Neural cell (in vitro differentiated cells): ENCODE measurements at regions not wholly inside any gene's neighbourhood (a gene's known extent, or its start where the extent isn't known, plus 50 kb on each side); places are given as distances from the start of the nearest gene placed in this dataset.

Experiments
- H2AFZ ChIP-seq: fragments of 200-600, 300-800 bp; sonication (generic), shearing (Covaris generic); 2 replicates; pipeline ENCODE4 v1.6.0; 2014; ENCODE audit warnings: low read depth, mild to moderate bottlenecking, antibody characterized with exemption, low read length, moderate library complexity
- H3F3A ChIP-seq: fragments of 200-600 bp; shearing (Covaris generic); 2 replicates; pipeline ENCODE4 v1.6.1; 2016; ENCODE audit warnings: mild to moderate bottlenecking, moderate library complexity, mixed read lengths, antibody characterized with exemption, low read length; ENCODE audit not compliant: insufficient read depth, poor library complexity, severe bottlenecking
- H3K27ac ChIP-seq: fragments of 200-600, 300-800 bp; sonication (generic), shearing (Covaris generic); 2 replicates; pipeline ENCODE4 v1.5.1; 2014; ENCODE audit warnings: mild to moderate bottlenecking, low read length, moderate library complexity
- H3K27me3 ChIP-seq: fragments of 300-800, 200-600 bp; sonication (generic), shearing (Covaris generic); 2 replicates; pipeline ENCODE4 v1.6.0; 2014; ENCODE audit warnings: mild to moderate bottlenecking, low read depth, low read length, moderate library complexity; ENCODE audit not compliant: insufficient read depth
- H3K36me3 ChIP-seq: fragments of 300-800, 200-600 bp; sonication (generic), shearing (Covaris generic); 2 replicates; pipeline ENCODE4 v1.5.1; 2014; ENCODE audit warnings: mild to moderate bottlenecking, antibody characterized with exemption, low read length, moderate library complexity; ENCODE audit not compliant: insufficient read depth
- H3K4me2 ChIP-seq: fragments of 300-800, 200-600 bp; sonication (generic), shearing (Covaris generic); 2 replicates; pipeline ENCODE4 v1.6.0; 2014; ENCODE audit warnings: mild to moderate bottlenecking, low read length
- H3K4me3 ChIP-seq: fragments of 300-800, 200-600 bp; sonication (generic), shearing (Covaris generic); 2 replicates; pipeline ENCODE4 v1.5.1; 2014; ENCODE audit warnings: mild to moderate bottlenecking, low read length, moderate library complexity
- H3K79me2 ChIP-seq: fragments of 200-600 bp; shearing (Covaris generic); replicated peaks from 2 replicates; pipeline ENCODE4 v1.6.0; 2014; ENCODE audit warnings: mild to moderate bottlenecking, low read length, moderate library complexity; ENCODE audit not compliant: insufficient read depth
- H3K9ac ChIP-seq: fragments of 300-800, 200-600 bp; sonication (generic), shearing (Covaris generic); 2 replicates; pipeline ENCODE4 v1.6.1; 2016; ENCODE audit warnings: mild to moderate bottlenecking, low read length, mixed read lengths
- H3K9me2 ChIP-seq: fragments of 200-600 bp; shearing (Covaris generic); 2 replicates; pipeline ENCODE4 v1.6.1; 2016; ENCODE audit warnings: mild to moderate bottlenecking, low read length, mixed read lengths; ENCODE audit not compliant: insufficient read depth
- H3K9me3 ChIP-seq: fragments of 200-600, 300-800 bp; sonication (generic), shearing (Covaris generic); 2 replicates; pipeline ENCODE4 v1.6.1; 2016; ENCODE audit warnings: mild to moderate bottlenecking, mixed run types, low read length, moderate library complexity, mixed read lengths
- H4K20me1 ChIP-seq: fragments of 200-600 bp; shearing (Covaris generic); 2 replicates; pipeline ENCODE4 v1.6.1; 2016; ENCODE audit warnings: mild to moderate bottlenecking, mixed run types; ENCODE audit not compliant: insufficient read depth
- CTCF ChIP-seq: fragments of 450-650 bp; IDR thresholded peaks from 2 replicates; pipeline ENCODE4 v1.5.1; 2014; ENCODE audit warnings: antibody characterized with exemption, mild to moderate bottlenecking, moderate library complexity; ENCODE audit not compliant: poor library complexity, severe bottlenecking
- EZH2 ChIP-seq: fragments of 200-600, 300-800 bp; shearing (Covaris generic), sonication (generic); IDR thresholded peaks from 2 replicates; pipeline ENCODE4 v1.6.1; 2014; ENCODE audit warnings: antibody characterized with exemption, low read length, borderline replicate concordance, mild to moderate bottlenecking; ENCODE audit not compliant: insufficient read depth, poor library complexity, severe bottlenecking
- MXI1 ChIP-seq: fragments of 450-650 bp; conservative IDR thresholded peaks from 2 replicates; pipeline ENCODE4 v1.6.1; 2014; ENCODE audit warnings: antibody characterized with exemption, mild to moderate bottlenecking; ENCODE audit not compliant: poor library complexity, severe bottlenecking
- POLR2AphosphoS5 ChIP-seq: IDR thresholded peaks from 2 replicates; pipeline ENCODE4 v1.6.1; 2012
- RAD21 ChIP-seq: fragments of 450-650 bp; conservative IDR thresholded peaks from 2 replicates; pipeline ENCODE4 v1.6.1; 2014; ENCODE audit warnings: antibody characterized with exemption, mild to moderate bottlenecking, moderate library complexity
- REST ChIP-seq: IDR thresholded peaks from 2 replicates; pipeline ENCODE4 v1.6.1; 2012; ENCODE audit warnings: borderline replicate concordance
- SMC3 ChIP-seq: fragments of 450-650 bp; conservative IDR thresholded peaks from 2 replicates; pipeline ENCODE4 v1.6.1; 2014; ENCODE audit warnings: antibody characterized with exemption, mild to moderate bottlenecking, moderate library complexity; ENCODE audit not compliant: poor library complexity
- TAF1 ChIP-seq: IDR thresholded peaks from 2 replicates; pipeline ENCODE4 v1.6.1; 2012; ENCODE audit warnings: low read depth

GRCh38 chr5:57538341-57538955 is 55.8 kb upstream of the ACTBL2 start:
- no peak overlapping the region for H3K27ac ChIP-seq
- no peak overlapping the region for H3K4me2 ChIP-seq
- H3K27me3 ChIP-seq: no peaks in the 10 kb centered on the region
- H2AFZ ChIP-seq: no peak overlapping the region
- no peaks in the 10 kb centered on the region for H3F3A ChIP-seq
- no peaks in the 10 kb centered on the region for H3K36me3 ChIP-seq
- no peaks in the 10 kb centered on the region for H3K9me3 ChIP-seq
- H3K9me2 ChIP-seq: no peaks in the 10 kb centered on the region
- no peak overlapping the region for H3K9ac ChIP-seq
- no peak overlapping the region for H3K4me3 ChIP-seq
- TF ChIP-seq TAF1: no peak
- no peak for TF ChIP-seq POLR2AphosphoS5
- TF ChIP-seq SMC3: no peak
- no peak for TF ChIP-seq EZH2
- TF ChIP-seq REST: no peak
- no peak for TF ChIP-seq MXI1
- TF ChIP-seq RAD21: no peak
- H3K79me2 ChIP-seq: no peaks in the 10 kb centered on the region
- H4K20me1 ChIP-seq: no peaks in the 10 kb centered on the region

- H3K36me3 ChIP-seq: no peaks in the 10 kb centered on the region
- H2AFZ ChIP-seq: no peak overlapping the region
- TF ChIP-seq EZH2 (no peak), POLR2AphosphoS5 (no peak), RAD21 (no peak), TAF1 (no peak), REST (no peak), CTCF (no peak)
- H3K9ac ChIP-seq: no peak overlapping the region
- H3K79me2 ChIP-seq: no peaks in the 10 kb centered on the region
- no peaks in the 10 kb centered on the region for H3K9me2 ChIP-seq
- H3K27ac ChIP-seq: no peak overlapping the region
- no peaks in the 10 kb centered on the region for H4K20me1 ChIP-seq
- H3F3A ChIP-seq: no peaks in the 10 kb centered on the region
- H3K4me2 ChIP-seq: no peak overlapping the region
- no peak overlapping the region for H3K4me3 ChIP-seq
- H3K9me3 ChIP-seq: no peaks in the 10 kb centered on the region
- H3K27me3 ChIP-seq: no peaks in the 10 kb centered on the region
Observed at GRCh38 chr5:57537811-57538210, 55.2 kb upstream of the ACTBL2 start.
